KOPT-K1 (cell line): ENCODE measurements at regions not wholly inside any gene's neighbourhood (a gene's known extent, or its start where the extent isn't known, plus 50 kb on each side); places are given as distances from the start of the nearest gene placed in this dataset.
"Not testable (repeated sequence)": the region's sequence is repeated elsewhere in the genome, so short reads cannot be mapped to it uniquely, and the experiment has no call there.

Source experiments
- H3K27ac ChIP-seq: fragments of 200-600 bp; sonication (generic); 2 replicates; pipeline ENCODE4 v1.5.1; 2016; ENCODE audit warnings: antibody characterized with exemption, mild to moderate bottlenecking, low read depth, low read length; ENCODE audit not compliant: poor library complexity, severe bottlenecking
- H3K36me3 ChIP-seq: fragments of 200-600 bp; sonication (generic); 2 replicates; pipeline ENCODE4 v1.5.1; 2017; ENCODE audit warnings: antibody characterized with exemption, mild to moderate bottlenecking, low read length, moderate library complexity; ENCODE audit not compliant: insufficient read depth
- H3K9me3 ChIP-seq: fragments of 200-600 bp; sonication (generic); 2 replicates; pipeline ENCODE4 v1.5.1; 2017; ENCODE audit warnings: antibody characterized with exemption, low read length, mild to moderate bottlenecking; ENCODE audit not compliant: insufficient read depth, poor library complexity, severe bottlenecking

GRCh38 chr15:31433091-31433490 lies 106.5 kb downstream of the KLF13 start:
- Histone ChIP-seq H3K9me3 (no peaks in the 10 kb centered on the region), H3K27ac (no peak overlapping the region), H3K36me3 (no peaks in the 10 kb centered on the region)

DNA sequence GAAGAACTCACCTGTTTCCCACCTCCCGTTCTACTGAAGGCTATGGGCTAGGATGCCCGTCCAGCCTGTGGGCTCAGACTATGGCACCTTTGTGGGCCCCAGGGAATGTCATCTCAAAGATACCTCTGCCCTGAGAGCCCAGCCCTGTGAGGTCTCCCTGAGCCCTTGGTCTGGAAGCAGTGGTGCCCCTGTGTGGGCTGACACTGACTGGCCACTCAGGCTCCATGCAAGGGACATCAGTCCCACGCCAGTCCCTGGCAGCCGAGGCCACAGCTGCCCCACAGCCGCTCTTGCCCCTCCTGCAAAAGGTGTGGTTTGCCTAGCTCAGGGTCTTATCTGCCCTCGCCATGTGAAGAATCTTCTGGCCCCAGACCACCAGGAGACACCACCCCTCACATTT lies 106.9 kb downstream of the KLF13 start:
- H3K9me3 ChIP-seq, result no peaks in the 10 kb centered on the region
- no peaks in the 10 kb centered on the region for H3K36me3 ChIP-seq
- H3K27ac ChIP-seq, result peak overlapping the region; percentile 86

DNA sequence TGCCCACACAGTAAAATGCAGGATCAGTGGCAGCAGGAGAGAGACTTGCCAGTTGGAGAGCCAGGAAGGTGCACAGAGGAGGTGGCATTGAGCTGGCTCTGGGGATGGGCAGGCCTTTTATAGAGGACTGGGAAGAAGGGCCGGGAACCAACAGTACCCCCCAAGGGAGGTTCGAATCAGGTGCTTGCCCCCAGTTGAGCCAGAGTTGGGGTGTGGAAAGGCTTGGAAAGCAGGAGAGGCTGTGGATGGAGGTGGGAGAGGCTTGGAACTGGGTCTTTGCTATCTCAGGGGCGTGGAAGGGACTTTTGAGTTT lies 107.6 kb downstream of the KLF13 start:
- Histone ChIP-seq H3K9me3 (no peaks in the 10 kb centered on the region), H3K27ac (peak overlapping the region; percentile 86), H3K36me3 (no peaks in the 10 kb centered on the region)

DNA sequence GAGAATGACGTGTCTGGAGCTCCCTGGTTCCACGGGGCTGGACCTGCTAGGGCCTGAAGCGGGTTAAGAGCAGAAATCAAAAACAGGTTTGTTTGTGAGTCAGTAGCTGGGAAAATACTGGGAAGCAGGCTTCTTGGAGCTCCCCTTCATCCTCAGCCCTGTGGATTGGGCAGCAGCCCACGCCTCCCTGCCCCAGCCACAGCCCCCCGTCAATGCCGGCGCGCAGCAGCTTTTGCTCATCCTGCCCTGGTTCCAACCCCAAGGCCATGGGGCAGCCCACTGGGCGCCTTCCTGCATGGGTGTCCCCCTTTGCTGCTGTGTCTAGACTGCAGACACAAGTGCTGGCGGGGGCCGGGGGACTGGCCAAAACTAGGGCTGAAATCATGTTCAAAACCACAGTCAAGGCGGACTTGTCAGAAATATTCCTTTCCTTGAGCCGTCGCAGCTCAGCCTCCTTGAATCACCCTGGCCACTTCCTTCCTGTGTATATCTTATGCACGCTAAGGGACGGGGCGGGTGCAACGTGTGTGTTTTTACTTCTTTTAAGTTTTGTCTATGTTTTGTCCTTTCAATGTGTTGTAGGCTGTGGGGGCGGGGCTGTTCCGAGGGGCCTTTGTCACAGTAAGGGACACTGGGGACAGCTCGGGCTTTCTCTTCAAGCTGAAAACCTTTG lies 108.1 kb downstream of the KLF13 start:
- Histone ChIP-seq H3K9me3 (no peaks in the 10 kb centered on the region), H3K27ac (peak overlapping the region; percentile 86), H3K36me3 (no peaks in the 10 kb centered on the region)

GRCh38 chr15:31435261-31435911 lies 108.8 kb downstream of the KLF13 start:
- Histone ChIP-seq H3K27ac (peak overlapping the region; percentile 86), H3K9me3 (no peaks in the 10 kb centered on the region), H3K36me3 (no peaks in the 10 kb centered on the region)

DNA sequence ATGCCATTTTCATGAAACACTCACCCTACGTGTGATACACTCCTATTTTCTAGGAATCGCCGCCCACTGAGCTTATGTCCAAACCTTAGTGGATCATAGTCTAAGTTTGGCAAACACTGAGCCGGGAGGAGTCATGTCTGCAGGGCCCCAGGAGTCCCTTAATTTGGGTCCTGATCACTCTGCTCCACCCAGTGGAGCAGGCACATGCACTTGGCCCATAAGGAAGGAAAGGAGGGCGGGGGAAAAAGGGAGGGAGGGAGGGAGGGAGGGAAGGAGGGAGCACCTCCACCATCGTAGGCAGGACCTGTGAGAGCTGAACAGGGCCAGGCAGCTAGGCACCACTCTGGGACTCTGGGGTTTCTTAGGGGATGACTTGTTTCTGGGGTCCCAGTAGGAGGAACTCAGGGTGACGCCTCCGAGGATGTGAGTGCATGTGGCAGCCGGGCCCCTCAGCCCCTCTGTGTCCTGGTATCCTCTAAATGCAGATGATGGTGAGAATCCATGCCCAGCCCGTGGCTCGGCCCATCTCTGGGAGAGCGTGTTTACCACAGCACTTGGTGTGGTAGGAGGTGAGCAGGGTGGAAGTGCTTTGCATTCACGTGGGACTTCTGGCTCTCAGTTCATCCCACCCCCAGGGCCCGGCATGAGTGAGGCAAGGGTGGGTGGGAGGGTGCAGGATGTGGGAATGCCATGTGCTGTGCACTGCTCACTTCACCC lies 109.4 kb downstream of the KLF13 start:
- Histone ChIP-seq H3K27ac (peak overlapping the region; percentile 86), H3K36me3 (no peaks in the 10 kb centered on the region), H3K9me3 (no peaks in the 10 kb centered on the region)

- Histone ChIP-seq H3K27ac (peak overlapping the region; percentile 86), H3K9me3 (no peaks in the 10 kb centered on the region), H3K36me3 (no peaks in the 10 kb centered on the region)
Observed at GRCh38 chr15:31437686-31438085, 111.1 kb downstream of the KLF13 start.

GRCh38 chr15:31438601-31439265 lies 112.1 kb downstream of the KLF13 start:
- Histone ChIP-seq H3K9me3 (no peaks in the 10 kb centered on the region), H3K27ac (peak overlapping the region; percentile 86), H3K36me3 (no peaks in the 10 kb centered on the region)

DNA sequence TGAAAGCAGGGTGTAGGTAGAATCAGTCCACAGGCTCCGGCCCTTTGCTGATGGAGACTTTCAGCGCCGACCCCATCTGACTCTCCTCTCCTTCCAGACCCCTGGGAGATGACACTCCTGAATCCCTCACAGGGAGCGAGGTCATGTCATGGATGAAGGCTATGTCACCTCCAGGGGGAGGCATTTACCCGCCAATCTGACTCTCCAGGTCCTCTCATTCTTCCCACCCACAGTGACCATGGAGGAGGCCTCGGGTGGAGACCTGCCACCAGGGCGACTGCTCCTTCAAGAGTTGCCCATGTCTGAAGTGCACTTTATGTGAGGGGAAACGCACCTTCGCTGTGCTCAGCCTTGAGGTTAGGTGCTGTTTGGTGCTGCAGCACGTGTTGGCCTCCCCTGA lies 112.7 kb downstream of the KLF13 start:
- no peak overlapping the region for H3K27ac ChIP-seq
- no peaks in the 10 kb centered on the region for H3K36me3 ChIP-seq
- H3K9me3 ChIP-seq, result no peaks in the 10 kb centered on the region

GRCh38 chr15:31440216-31440615 lies 113.6 kb downstream of the KLF13 start:
- H3K9me3 ChIP-seq, H3K36me3 ChIP-seq, H3K27ac ChIP-seq: not testable (repeated sequence)

- H3K27ac ChIP-seq, result no peak overlapping the region
- H3K36me3 ChIP-seq, result no peaks in the 10 kb centered on the region
- no peaks in the 10 kb centered on the region for H3K9me3 ChIP-seq
Observed at GRCh38 chr15:31440754-31441311, 114.2 kb downstream of the KLF13 start.

- Histone ChIP-seq H3K27ac (no peak overlapping the region), H3K9me3 (no peaks in the 10 kb centered on the region), H3K36me3 (no peaks in the 10 kb centered on the region)
Observed at GRCh38 chr15:31442226-31442625, 115.6 kb downstream of the KLF13 start.

GRCh38 chr15:31442699-31443111 lies 116.1 kb downstream of the KLF13 start:
- H3K27ac ChIP-seq, result no peak overlapping the region
- no peaks in the 10 kb centered on the region for H3K36me3 ChIP-seq
- no peaks in the 10 kb centered on the region for H3K9me3 ChIP-seq

GRCh38 chr15:31444844-31445243 lies 118.2 kb downstream of the KLF13 start:
- Histone ChIP-seq H3K36me3 (no peaks in the 10 kb centered on the region), H3K9me3 (no peaks in the 10 kb centered on the region), H3K27ac (no peak overlapping the region)

DNA sequence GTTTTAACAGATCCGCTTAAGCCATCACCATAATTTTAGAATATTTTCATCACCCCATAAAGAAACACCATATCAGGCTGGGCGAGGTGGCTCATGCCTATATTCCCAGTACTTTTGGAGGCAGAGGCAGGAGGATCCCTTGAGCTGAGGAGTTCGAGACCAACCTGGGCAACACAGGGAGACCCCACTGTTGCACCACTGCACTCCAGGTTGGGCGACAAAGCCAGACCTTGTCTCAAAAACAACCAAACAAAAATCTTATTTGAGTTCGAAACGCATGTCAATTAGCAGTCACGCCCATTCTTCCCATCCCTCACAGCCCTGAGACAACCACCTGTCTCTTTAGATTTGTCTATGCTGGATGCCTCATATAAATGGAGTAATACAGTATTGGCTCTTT lies 119.9 kb downstream of the KLF13 start:
- Histone ChIP-seq H3K27ac (no peak overlapping the region), H3K9me3 (no peaks in the 10 kb centered on the region), H3K36me3 (no peaks in the 10 kb centered on the region)
